T-helper 2 cell treated with Interferon-gamma antibody and Interleukin-4, amounts not matched to agents 100 ng/mL and 5 ng/mL, for 36 hours (primary cell): ENCODE measurements at regions not wholly inside any gene's neighbourhood (a gene's known extent, or its start where the extent isn't known, plus 50 kb on each side); places are given as distances from the start of the nearest gene placed in this dataset.
"Not testable (repeated sequence)": the region's sequence is repeated elsewhere in the genome, so short reads cannot be mapped to it uniquely, and the experiment has no call there.

Experiments
- intact Hi-C: fragments of 100-400 bp; cut with micrococcal nuclease; formaldehyde crosslinking; loops from one replicate; pipeline ENCODE4 v1.15.1; 2023

GRCh38 chr4:3926271-3926670, 160.1 kb downstream of the ADRA2C start:
- intact Hi-C loops = not testable (repeated sequence)

GRCh38 chr4:3926969-3927755, 161.0 kb downstream of the ADRA2C start:
- intact Hi-C loops = not testable (repeated sequence)

GRCh38 chr4:3929431-3929830, 163.2 kb downstream of the ADRA2C start:
- intact Hi-C loops = not testable (repeated sequence)

- intact Hi-C loops = not testable (repeated sequence)
Observed at GRCh38 chr4:3932734-3933133, 166.5 kb downstream of the ADRA2C start.

- intact Hi-C loops = not testable (repeated sequence)
Observed at GRCh38 chr4:3935406-3935805, 169.2 kb downstream of the ADRA2C start.

GRCh38 chr4:3936184-3936583, 170.0 kb downstream of the ADRA2C start:
- intact Hi-C loops = no loop called here

- intact Hi-C loops = not testable (repeated sequence)
Observed at GRCh38 chr4:3937849-3938562, 171.8 kb downstream of the ADRA2C start.

GRCh38 chr4:3938676-3939075, 172.5 kb downstream of the ADRA2C start:
- intact Hi-C loops = not testable (repeated sequence)

GRCh38 chr4:3939954-3940591, 173.9 kb downstream of the ADRA2C start:
- intact Hi-C loops = not testable (repeated sequence)

GRCh38 chr4:3941735-3942522, 175.7 kb downstream of the ADRA2C start:
- intact Hi-C loops = not testable (repeated sequence)

- intact Hi-C loops = not testable (repeated sequence)
Observed at GRCh38 chr4:3942569-3942971, 176.4 kb downstream of the ADRA2C start.

- intact Hi-C loops = not testable (repeated sequence)
Observed at GRCh38 chr4:3943051-3943450, 176.9 kb downstream of the ADRA2C start.

GRCh38 chr4:3945511-3946290, 179.5 kb downstream of the ADRA2C start:
- intact Hi-C loops = no loop called here

- intact Hi-C loops = not testable (repeated sequence)
Observed at GRCh38 chr4:3946553-3946952, 180.4 kb downstream of the ADRA2C start.

- intact Hi-C loops = not testable (repeated sequence)
Observed at GRCh38 chr4:3947761-3948160, 181.6 kb downstream of the ADRA2C start.

GRCh38 chr4:3948210-3948609, 182.0 kb downstream of the ADRA2C start:
- intact Hi-C loops = not testable (repeated sequence)

- intact Hi-C loops = not testable (repeated sequence)
Observed at GRCh38 chr4:3949916-3950315, 183.7 kb downstream of the ADRA2C start.

- intact Hi-C loops = not testable (repeated sequence)
Observed at GRCh38 chr4:3952443-3953139, 186.4 kb downstream of the ADRA2C start.

GRCh38 chr4:3953140-3953489, 186.9 kb downstream of the ADRA2C start:
- intact Hi-C loops = not testable (repeated sequence)
